SK-N-SH (cell line): ENCODE measurements at regions not wholly inside any gene's neighbourhood (a gene's known extent, or its start where the extent isn't known, plus 50 kb on each side); places are given as distances from the start of the nearest gene placed in this dataset.

Source experiments
- ELF1 ChIP-seq: IDR thresholded peaks from 2 replicates; pipeline ENCODE4 v1.4.0; 2012
- SMC3 ChIP-seq: IDR thresholded peaks from 2 replicates; pipeline ENCODE4 v1.6.1; 2012; ENCODE audit warnings: low read depth, low read length, improper control_type of control experiment

DNA sequence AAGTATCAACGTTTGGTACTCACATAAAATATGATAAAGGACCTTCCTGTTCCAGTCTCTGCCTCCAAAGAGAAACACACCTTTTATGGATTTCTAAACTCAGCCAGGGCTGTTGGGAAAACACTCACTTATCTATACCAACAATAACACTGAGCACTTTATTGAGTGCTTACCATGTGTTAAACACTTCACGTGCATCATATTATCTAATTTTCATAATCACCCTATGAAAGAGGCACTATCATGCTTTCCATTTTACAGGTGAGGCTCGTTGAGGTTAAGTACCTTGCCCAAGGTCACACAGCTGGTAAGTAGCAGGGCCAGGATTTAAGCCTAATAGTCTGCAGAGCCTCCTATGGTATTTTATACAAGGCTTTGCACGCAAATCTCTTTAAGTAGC, 251.5 kb upstream of the SOX9 start:
- TF ChIP-seq ELF1 (no peak), SMC3 (no peak)
